ENCODE measurements at regions not wholly inside any gene's neighbourhood (a gene's known extent, or its start where the extent isn't known, plus 50 kb on each side); places are given as distances from the start of the nearest gene placed in this dataset.
A peak's percentile ranks its signal among the peaks of the same experiment; 100 is the strongest.

- ATAC-seq (ENCODE audit: insufficient read depth, low FRiP score): no peak
Observed at GRCh38 chr18:43883886-43884285, 606.6 kb upstream of the SYT4 start.

GRCh38 chr18:43886341-43886740, 609.1 kb upstream of the SYT4 start:
- no peak overlapping the region for H3K9ac ChIP-seq (ENCODE audit: insufficient read depth in 1 of 2, low read length in 2 of 2)
- no peak overlapping the region for H3K27ac ChIP-seq (ENCODE audit: low read depth in 1 of 2, low read length in 1 of 2)
- TF ChIP-seq CTCF (IDR thresholded peaks at IDR 0.05; ENCODE audit: control extremely low read depth, extremely low read depth): no peak
- H3K36me3 ChIP-seq (ENCODE audit: control insufficient read depth in 4 of 4, insufficient read depth in 4 of 4, low read length in 4 of 4): no peaks in the 10 kb centered on the region
- WGBS, 2 donors: 54 to 79% methylated on average over 1 of the region's 1 CpG
- H3K4me1 ChIP-seq (ENCODE audit: control insufficient read depth in 5 of 5, insufficient read depth in 5 of 5, low read length in 5 of 5): peaks cover 0 to 9% (median 4%) of the 10 kb centered on the region in 5 donors
- DNase-seq (peak in 2 of 3 donors; percentile 40 to 69), ATAC-seq (ENCODE audit: insufficient read depth, low FRiP score) (no peak)
- H3K9me3 ChIP-seq (ENCODE audit: control insufficient read depth in 4 of 4, insufficient read depth in 3 of 4, low read length in 3 of 4): no peaks in the 10 kb centered on the region
- no peak overlapping the region for H3K4me3 ChIP-seq
- no peaks in the 10 kb centered on the region for H3K27me3 ChIP-seq (ENCODE audit: control insufficient read depth in 3 of 3, insufficient read depth in 3 of 3, low read length in 2 of 3)

More at GRCh38 chr18:43883886-43884285, 606.6 kb upstream of the SYT4 start:
- DNase-seq: no peak
- Histone ChIP-seq H3K9ac (ENCODE audit: insufficient read depth in 1 of 2, low read length in 2 of 2) (no peak overlapping the region), H3K27ac (ENCODE audit: low read depth in 1 of 2, low read length in 1 of 2) (no peak overlapping the region), H3K27me3 (ENCODE audit: control insufficient read depth in 3 of 3, insufficient read depth in 3 of 3, low read length in 2 of 3) (no peaks in the 10 kb centered on the region), H3K4me3 (no peak overlapping the region), H3K4me1 (ENCODE audit: control insufficient read depth in 5 of 5, insufficient read depth in 5 of 5, low read length in 5 of 5) (peaks cover 0 to 9% (median 4%) of the 10 kb centered on the region in 5 donors), H3K9me3 (ENCODE audit: control insufficient read depth in 4 of 4, insufficient read depth in 3 of 4, low read length in 3 of 4) (no peaks in the 10 kb centered on the region), H3K36me3 (ENCODE audit: control insufficient read depth in 4 of 4, insufficient read depth in 4 of 4, low read length in 4 of 4) (no peaks in the 10 kb centered on the region)
- no peak for TF ChIP-seq CTCF (IDR thresholded peaks at IDR 0.05; ENCODE audit: control extremely low read depth, extremely low read depth)

- Histone ChIP-seq H3K27me3 (ENCODE audit: control insufficient read depth in 3 of 3, insufficient read depth in 3 of 3, low read length in 2 of 3) (no peaks in the 10 kb centered on the region), H3K9ac (ENCODE audit: insufficient read depth in 1 of 2, low read length in 2 of 2) (no peak overlapping the region), H3K4me1 (ENCODE audit: control insufficient read depth in 5 of 5, insufficient read depth in 5 of 5, low read length in 5 of 5) (peaks cover 0 to 9% (median 4%) of the 10 kb centered on the region in 5 donors), H3K36me3 (ENCODE audit: control insufficient read depth in 4 of 4, insufficient read depth in 4 of 4, low read length in 4 of 4) (no peaks in the 10 kb centered on the region), H3K27ac (ENCODE audit: low read depth in 1 of 2, low read length in 1 of 2) (no peak overlapping the region), H3K4me3 (no peak overlapping the region), H3K9me3 (ENCODE audit: control insufficient read depth in 4 of 4, insufficient read depth in 3 of 4, low read length in 3 of 4) (no peaks in the 10 kb centered on the region)
- 71 to 76% methylated on average over 2 of the region's 2 CpGs for WGBS, 2 donors
- no peak for DNase-seq
- no peak for TF ChIP-seq CTCF (IDR thresholded peaks at IDR 0.05; ENCODE audit: control extremely low read depth, extremely low read depth)
- no peak for ATAC-seq (ENCODE audit: insufficient read depth, low FRiP score)
Observed at GRCh38 chr18:43887491-43887890, 610.2 kb upstream of the SYT4 start.

- 76 to 85% methylated on average over 3 of the region's 3 CpGs for WGBS, 2 donors
- no peak for TF ChIP-seq CTCF (IDR thresholded peaks at IDR 0.05; ENCODE audit: control extremely low read depth, extremely low read depth)
- ATAC-seq (ENCODE audit: insufficient read depth, low FRiP score) (no peak), DNase-seq (no peak)
- Histone ChIP-seq H3K4me1 (ENCODE audit: control insufficient read depth in 5 of 5, insufficient read depth in 5 of 5, low read length in 5 of 5) (peaks cover 0 to 5% (median 4%) of the 10 kb centered on the region in 5 donors), H3K9ac (ENCODE audit: insufficient read depth in 1 of 2, low read length in 2 of 2) (no peak overlapping the region), H3K27me3 (ENCODE audit: control insufficient read depth in 3 of 3, insufficient read depth in 3 of 3, low read length in 2 of 3) (no peaks in the 10 kb centered on the region), H3K27ac (ENCODE audit: low read depth in 1 of 2, low read length in 1 of 2) (no peak overlapping the region), H3K9me3 (ENCODE audit: control insufficient read depth in 4 of 4, insufficient read depth in 3 of 4, low read length in 3 of 4) (no peaks in the 10 kb centered on the region), H3K4me3 (no peak overlapping the region), H3K36me3 (ENCODE audit: control insufficient read depth in 4 of 4, insufficient read depth in 4 of 4, low read length in 4 of 4) (no peaks in the 10 kb centered on the region)
Observed at GRCh38 chr18:43888598-43888997, 611.3 kb upstream of the SYT4 start.

All from lung (tissue), 11 donors.